ENCODE measurements at regions not wholly inside any gene's neighbourhood (a gene's known extent, or its start where the extent isn't known, plus 50 kb on each side); places are given as distances from the start of the nearest gene placed in this dataset.

DNA sequence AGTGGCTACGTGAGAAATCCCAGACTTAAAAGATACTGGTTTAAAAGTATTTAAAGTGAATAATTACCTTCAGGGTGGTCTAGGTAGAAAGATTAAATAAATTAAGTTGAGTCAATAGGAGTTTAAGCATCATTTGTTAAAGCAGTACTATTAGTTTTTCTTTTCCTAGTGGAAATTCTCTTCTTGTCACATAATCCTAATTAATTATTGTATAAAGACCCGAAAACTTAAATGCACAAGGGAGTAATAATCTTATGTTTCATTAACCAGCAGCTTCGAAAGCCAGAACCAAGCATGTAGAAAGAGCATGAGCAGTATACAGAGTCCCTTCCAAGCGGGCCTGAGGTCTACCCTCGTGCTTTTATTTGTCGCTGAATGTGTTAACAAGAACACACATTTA is 90.2 kb upstream of the SKOR2 start:
- Histone ChIP-seq H3K36me3 (replicated peaks; ENCODE audit: low read depth, low read length) (no peaks in the 10 kb centered on the region), H3K9me3 (ENCODE audit: insufficient read depth, low read length) (no peaks in the 10 kb centered on the region), H3K27me3 (ENCODE audit: low read depth, low read length) (peaks cover 32% of the 10 kb centered on the region), H3K9ac (ENCODE audit: low read length) (no peak overlapping the region), H4K20me1 (ENCODE audit: insufficient read depth, low read length) (no peaks in the 10 kb centered on the region), H2AFZ (ENCODE audit: low read depth, low read length) (no peak overlapping the region), H3K4me2 (ENCODE audit: low read length) (no peak overlapping the region), H3K4me3 (ENCODE audit: low read length) (no peak overlapping the region), H3K79me2 (ENCODE audit: low read length) (no peaks in the 10 kb centered on the region), H3K27ac (ENCODE audit: low read length) (no peak overlapping the region), H3K4me1 (ENCODE audit: low read length) (no peaks in the 10 kb centered on the region)
- TF ChIP-seq CTCF (IDR thresholded peaks at IDR 0.05; ENCODE audit: low read depth, low read length) = no peak
- no peak for TF ChIP-seq EZH2phosphoT487 (IDR thresholded peaks at IDR 0.05; ENCODE audit: low read depth)

- no peaks in the 10 kb centered on the region for H3K79me2 ChIP-seq (ENCODE audit: low read length)
- H3K36me3 ChIP-seq (replicated peaks; ENCODE audit: low read depth, low read length) = no peaks in the 10 kb centered on the region
- TF ChIP-seq CTCF (IDR thresholded peaks at IDR 0.05; ENCODE audit: low read depth, low read length) = no peak
- TF ChIP-seq EZH2phosphoT487 (IDR thresholded peaks at IDR 0.05; ENCODE audit: low read depth) = no peak
- no peak overlapping the region for H3K4me2 ChIP-seq (ENCODE audit: low read length)
- H3K4me1 ChIP-seq (ENCODE audit: low read length) = no peaks in the 10 kb centered on the region
- no peaks in the 10 kb centered on the region for H4K20me1 ChIP-seq (ENCODE audit: insufficient read depth, low read length)
- H3K27ac ChIP-seq (ENCODE audit: low read length) = no peak overlapping the region
- H3K9ac ChIP-seq (ENCODE audit: low read length) = no peak overlapping the region
- no peak overlapping the region for H2AFZ ChIP-seq (ENCODE audit: low read depth, low read length)
- H3K4me3 ChIP-seq (ENCODE audit: low read length) = no peak overlapping the region
- no peaks in the 10 kb centered on the region for H3K9me3 ChIP-seq (ENCODE audit: insufficient read depth, low read length)
- peaks cover 39% of the 10 kb centered on the region for H3K27me3 ChIP-seq (ENCODE audit: low read depth, low read length)
These were observed 83.5 kb upstream of the SKOR2 start for GRCh38 chr18:47334966-47335365.

GRCh38 chr18:47333926-47334635 is 82.6 kb upstream of the SKOR2 start:
- H3K79me2 ChIP-seq (ENCODE audit: low read length) = no peaks in the 10 kb centered on the region
- no peak for TF ChIP-seq CTCF (IDR thresholded peaks at IDR 0.05; ENCODE audit: low read depth, low read length)
- TF ChIP-seq EZH2phosphoT487 (IDR thresholded peaks at IDR 0.05; ENCODE audit: low read depth) = no peak
- no peak overlapping the region for H2AFZ ChIP-seq (ENCODE audit: low read depth, low read length)
- no peaks in the 10 kb centered on the region for H3K9me3 ChIP-seq (ENCODE audit: insufficient read depth, low read length)
- no peak overlapping the region for H3K9ac ChIP-seq (ENCODE audit: low read length)
- H3K4me2 ChIP-seq (ENCODE audit: low read length) = no peak overlapping the region
- peaks cover 41% of the 10 kb centered on the region for H3K27me3 ChIP-seq (ENCODE audit: low read depth, low read length)
- H3K36me3 ChIP-seq (replicated peaks; ENCODE audit: low read depth, low read length) = no peaks in the 10 kb centered on the region
- no peak overlapping the region for H3K4me3 ChIP-seq (ENCODE audit: low read length)
- no peaks in the 10 kb centered on the region for H4K20me1 ChIP-seq (ENCODE audit: insufficient read depth, low read length)
- no peaks in the 10 kb centered on the region for H3K4me1 ChIP-seq (ENCODE audit: low read length)
- no peak overlapping the region for H3K27ac ChIP-seq (ENCODE audit: low read length)

GRCh38 chr18:47331641-47332040 is 80.2 kb upstream of the SKOR2 start:
- Histone ChIP-seq H3K4me3 (ENCODE audit: low read length) (no peak overlapping the region), H3K36me3 (replicated peaks; ENCODE audit: low read depth, low read length) (no peaks in the 10 kb centered on the region), H3K9ac (ENCODE audit: low read length) (no peak overlapping the region), H3K4me1 (ENCODE audit: low read length) (no peaks in the 10 kb centered on the region), H3K9me3 (ENCODE audit: insufficient read depth, low read length) (no peaks in the 10 kb centered on the region), H3K4me2 (ENCODE audit: low read length) (no peak overlapping the region), H4K20me1 (ENCODE audit: insufficient read depth, low read length) (no peaks in the 10 kb centered on the region), H3K79me2 (ENCODE audit: low read length) (no peaks in the 10 kb centered on the region), H2AFZ (ENCODE audit: low read depth, low read length) (no peak overlapping the region), H3K27ac (ENCODE audit: low read length) (no peak overlapping the region), H3K27me3 (ENCODE audit: low read depth, low read length) (peaks cover 46% of the 10 kb centered on the region)
- no peak for TF ChIP-seq CTCF (IDR thresholded peaks at IDR 0.05; ENCODE audit: low read depth, low read length)
- no peak for TF ChIP-seq EZH2phosphoT487 (IDR thresholded peaks at IDR 0.05; ENCODE audit: low read depth)
